CD4-positive, alpha-beta memory T cell (primary cell): ENCODE measurements at regions not wholly inside any gene's neighbourhood (a gene's known extent, or its start where the extent isn't known, plus 50 kb on each side); places are given as distances from the start of the nearest gene placed in this dataset.
"Not testable (repeated sequence)": the region's sequence is repeated elsewhere in the genome, so short reads cannot be mapped to it uniquely, and the experiment has no call there.

Experiments used
- CTCF ChIA-PET: fragments of 350-600 bp; sonication (Branson Sonifier 250); formaldehyde crosslinking; loops from one replicate; lab custom pipeline; 2021; ENCODE audit warnings: inconsistent platforms; ENCODE audit not compliant: partially characterized antibody; lab: Charles Lee
- POLR2A ChIA-PET: fragments of 350-600 bp; sonication (Branson Sonifier 250); formaldehyde crosslinking; loops from one replicate; lab custom pipeline; 2021; ENCODE audit not compliant: partially characterized antibody; lab: Charles Lee
- DNase-seq, 5 donors: peaks; one replicate each; pipeline versions ENCODE4 v3.0.0 to v3.0.0-alpha.2; 2020 to 2022; ENCODE audit warnings: mixed read lengths in 1 of 5
- H3K27ac ChIP-seq: one replicate; pipeline ENCODE4 v1.7.0; 2013; ENCODE audit warnings: low read depth, low read length
- H3K27me3 ChIP-seq: 2 replicates; pipeline ENCODE4 v1.7.0; 2013; ENCODE audit warnings: mild to moderate bottlenecking, low read length, moderate library complexity; ENCODE audit not compliant: insufficient read depth
- H3K36me3 ChIP-seq: 2 replicates; pipeline ENCODE4 v1.7.0; 2013; ENCODE audit warnings: mild to moderate bottlenecking, low read length, moderate library complexity; ENCODE audit not compliant: insufficient read depth
- H3K4me1 ChIP-seq: 2 replicates; pipeline ENCODE4 v1.7.0; 2013; ENCODE audit warnings: mild to moderate bottlenecking, low read length, moderate library complexity; ENCODE audit not compliant: insufficient read depth
- H3K4me3 ChIP-seq, 2 donors: one replicate each; pipeline ENCODE4 v1.7.0; 2013; ENCODE audit warnings: low read length in 2 of 2, mild to moderate bottlenecking in 1 of 2
- H3K9me3 ChIP-seq, 2 donors: one replicate each; pipeline ENCODE4 v1.7.0; 2013; ENCODE audit warnings: low read length in 2 of 2, control low read depth in 1 of 2; ENCODE audit not compliant: control insufficient read depth in 1 of 2
- H3K27ac Mint-ChIP-seq, 7 donors: one replicate each; pipeline ENCODE4 v1.8.0; 2020 to 2021; ENCODE audit warnings: mixed read lengths in 7 of 7, mild to moderate bottlenecking in 6 of 7, inconsistent platforms in 3 of 7, moderate library complexity in 3 of 7
- H3K27me3 Mint-ChIP-seq, 2 donors: one replicate each; pipeline ENCODE4 v1.8.0; 2020 to 2021; ENCODE audit warnings: mixed read lengths in 2 of 2
- H3K36me3 Mint-ChIP-seq, 2 donors: one replicate each; pipeline ENCODE4 v1.8.0; 2020 to 2021; ENCODE audit warnings: mixed read lengths in 2 of 2, inconsistent platforms in 1 of 2, mild to moderate bottlenecking in 1 of 2
- H3K4me1 Mint-ChIP-seq, 4 donors: one replicate each; pipeline ENCODE4 v1.8.0; 2020 to 2021; ENCODE audit warnings: mixed read lengths in 4 of 4, mild to moderate bottlenecking in 1 of 4
- H3K4me3 Mint-ChIP-seq, 8 donors: one replicate each; pipeline ENCODE4 v1.8.0; 2020 to 2021; ENCODE audit warnings: mixed read lengths in 8 of 8, mild to moderate bottlenecking in 7 of 8, moderate library complexity in 6 of 8, inconsistent platforms in 3 of 8
- H3K9me3 Mint-ChIP-seq, 8 donors: one replicate each; pipeline ENCODE4 v1.8.0; 2020 to 2021; ENCODE audit warnings: mixed read lengths in 8 of 8, mild to moderate bottlenecking in 5 of 8, inconsistent platforms in 3 of 8, moderate library complexity in 1 of 8
- intact Hi-C: fragments of 100-400 bp; cut with micrococcal nuclease; formaldehyde crosslinking; loops from one replicate; pipeline ENCODE4 v1.15.1; 2023

- no peaks in the 10 kb centered on the region for H3K4me1 ChIP-seq
- Mint-ChIP-seq H3K9me3 (peaks cover 0 to 5% (median 0%) of the 10 kb centered on the region in 8 donors), H3K4me1 (no peaks in the 10 kb centered on the region), H3K27ac (no peak overlapping the region), H3K4me3 (no peak overlapping the region), H3K27me3 (peaks cover 16 to 23% of the 10 kb centered on the region in 2 donors), H3K36me3 (no peaks in the 10 kb centered on the region)
- no peaks in the 10 kb centered on the region for H3K27me3 ChIP-seq
- no peak overlapping the region for H3K27ac ChIP-seq
- no peak for DNase-seq
- intact Hi-C loops, result no loop called here
- no peak overlapping the region for H3K4me3 ChIP-seq
- CTCF ChIA-PET, result interaction anchor here (0.7 kb wide), 1 partner anchor 11 kb away, joined by 3 read pairs; no protein-coding TSS in a partner anchor
- POLR2A ChIA-PET, result no interaction called here
- H3K36me3 ChIP-seq, result no peaks in the 10 kb centered on the region
- no peaks in the 10 kb centered on the region for H3K9me3 ChIP-seq
Observed at GRCh38 chr6:106748547-106749207, 119.3 kb downstream of the QRSL1 start.

- ChIA-PET POLR2A (no interaction called here), CTCF (no interaction called here)
- Histone ChIP-seq H3K27ac (no peak overlapping the region), H3K27me3 (no peaks in the 10 kb centered on the region), H3K9me3 (no peaks in the 10 kb centered on the region), H3K36me3 (no peaks in the 10 kb centered on the region), H3K4me3 (no peak overlapping the region), H3K4me1 (no peaks in the 10 kb centered on the region)
- intact Hi-C loops, result no loop called here
- Mint-ChIP-seq H3K4me1 (no peaks in the 10 kb centered on the region), H3K27ac (no peak overlapping the region), H3K9me3 (peaks cover 0 to 5% (median 0%) of the 10 kb centered on the region in 8 donors), H3K27me3 (peaks cover 13 to 21% of the 10 kb centered on the region in 2 donors), H3K4me3 (no peak overlapping the region), H3K36me3 (no peaks in the 10 kb centered on the region)
- DNase-seq, result no peak
Observed at GRCh38 chr6:106747139-106747538, 117.8 kb downstream of the QRSL1 start.

- H3K27ac Mint-ChIP-seq, result no peak overlapping the region
- CTCF ChIA-PET, result no interaction called here
- H3K4me3 ChIP-seq, result no peak overlapping the region
- no peak overlapping the region for H3K27ac ChIP-seq
- H3K4me1 Mint-ChIP-seq, result no peaks in the 10 kb centered on the region
- H3K4me1 ChIP-seq, result no peaks in the 10 kb centered on the region
- H3K9me3 Mint-ChIP-seq, result peaks cover 0 to 5% (median 0%) of the 10 kb centered on the region in 8 donors
- peaks cover 13 to 21% of the 10 kb centered on the region in 2 donors for H3K27me3 Mint-ChIP-seq
- H3K9me3 ChIP-seq, result no peaks in the 10 kb centered on the region
- DNase-seq, result no peak
- H3K36me3 ChIP-seq, result no peaks in the 10 kb centered on the region
- intact Hi-C loops, result no loop called here
- POLR2A ChIA-PET, result no interaction called here
- no peaks in the 10 kb centered on the region for H3K27me3 ChIP-seq
- H3K4me3 Mint-ChIP-seq, result no peak overlapping the region
- H3K36me3 Mint-ChIP-seq, result no peaks in the 10 kb centered on the region
Observed at GRCh38 chr6:106746652-106747051, 117.3 kb downstream of the QRSL1 start.

GRCh38 chr6:106745824-106746582, 116.6 kb downstream of the QRSL1 start:
- H3K27ac Mint-ChIP-seq, result no peak overlapping the region
- Histone ChIP-seq H3K9me3 (no peaks in the 10 kb centered on the region), H3K27ac (no peak overlapping the region), H3K4me3 (no peak overlapping the region), H3K4me1 (no peaks in the 10 kb centered on the region), H3K27me3 (no peaks in the 10 kb centered on the region), H3K36me3 (no peaks in the 10 kb centered on the region)
- ChIA-PET CTCF (no interaction called here), POLR2A (no interaction called here)
- no peaks in the 10 kb centered on the region for H3K4me1 Mint-ChIP-seq
- peaks cover 0 to 5% (median 0%) of the 10 kb centered on the region in 8 donors for H3K9me3 Mint-ChIP-seq
- intact Hi-C loops, result no loop called here
- no peak for DNase-seq
- H3K27me3 Mint-ChIP-seq, result peaks cover 13 to 21% of the 10 kb centered on the region in 2 donors
- H3K4me3 Mint-ChIP-seq, result no peak overlapping the region
- H3K36me3 Mint-ChIP-seq, result no peaks in the 10 kb centered on the region

GRCh38 chr6:106745197-106745770, 115.9 kb downstream of the QRSL1 start:
- CTCF ChIA-PET, result interaction anchor here (0.9 kb wide), 1 partner anchor 9 kb away, joined by 4 read pairs; no protein-coding TSS in a partner anchor
- Mint-ChIP-seq H3K4me1 (no peaks in the 10 kb centered on the region), H3K9me3 (peaks cover 0 to 5% (median 0%) of the 10 kb centered on the region in 8 donors), H3K27ac (no peak overlapping the region), H3K4me3 (no peak overlapping the region), H3K36me3 (no peaks in the 10 kb centered on the region), H3K27me3 (peaks cover 13 to 20% of the 10 kb centered on the region in 2 donors)
- Histone ChIP-seq H3K27me3 (no peaks in the 10 kb centered on the region), H3K27ac (no peak overlapping the region), H3K9me3 (no peaks in the 10 kb centered on the region), H3K36me3 (no peaks in the 10 kb centered on the region), H3K4me1 (no peaks in the 10 kb centered on the region), H3K4me3 (no peak overlapping the region)
- no peak for DNase-seq
- intact Hi-C loops, result no loop called here
- POLR2A ChIA-PET, result no interaction called here

- Mint-ChIP-seq H3K27ac (no peak overlapping the region), H3K36me3 (no peaks in the 10 kb centered on the region), H3K4me1 (no peaks in the 10 kb centered on the region), H3K4me3 (no peak overlapping the region), H3K9me3 (peaks cover 0 to 5% (median 0%) of the 10 kb centered on the region in 8 donors), H3K27me3 (peaks cover 13 to 20% of the 10 kb centered on the region in 2 donors)
- DNase-seq, result no peak
- no peaks in the 10 kb centered on the region for H3K9me3 ChIP-seq
- CTCF ChIA-PET, result interaction anchor here (0.9 kb wide), 1 partner anchor 9 kb away, joined by 4 read pairs; no protein-coding TSS in a partner anchor
- intact Hi-C loops, result no loop called here
- no peak overlapping the region for H3K27ac ChIP-seq
- POLR2A ChIA-PET, result no interaction called here
- no peak overlapping the region for H3K4me3 ChIP-seq
- no peaks in the 10 kb centered on the region for H3K4me1 ChIP-seq
- H3K27me3 ChIP-seq, result no peaks in the 10 kb centered on the region
- no peaks in the 10 kb centered on the region for H3K36me3 ChIP-seq
Observed at GRCh38 chr6:106744781-106745180, 115.4 kb downstream of the QRSL1 start.

GRCh38 chr6:106744029-106744428, 114.7 kb downstream of the QRSL1 start:
- H3K36me3 Mint-ChIP-seq, H3K27ac ChIP-seq, H3K9me3 Mint-ChIP-seq, H3K27me3 ChIP-seq, H3K4me3 Mint-ChIP-seq, H3K4me3 ChIP-seq, intact Hi-C loops, H3K9me3 ChIP-seq, DNase-seq, H3K27ac Mint-ChIP-seq, H3K4me1 ChIP-seq, POLR2A ChIA-PET, H3K36me3 ChIP-seq, H3K4me1 Mint-ChIP-seq: not testable (repeated sequence)
- peaks cover 13 to 20% of the 10 kb centered on the region in 2 donors for H3K27me3 Mint-ChIP-seq
- CTCF ChIA-PET, result interaction anchor here (0.9 kb wide), 1 partner anchor 8 kb away, joined by 4 read pairs; no protein-coding TSS in a partner anchor
